ENCODE measurements at regions not wholly inside any gene's neighbourhood (a gene's known extent, or its start where the extent isn't known, plus 50 kb on each side); places are given as distances from the start of the nearest gene placed in this dataset.

GRCh38 chr12:24394246-24394645 lies 444.8 kb upstream of the SOX5 start:
- no peaks in the 10 kb centered on the region for H3K27me3 ChIP-seq
- no peak overlapping the region for H3K27ac ChIP-seq
- no peak overlapping the region for H3K4me3 ChIP-seq
- no peaks in the 10 kb centered on the region for H3K9me3 ChIP-seq
- no peak for TF ChIP-seq POLR2A (IDR thresholded peaks at IDR 0.05)
- no peak for TF ChIP-seq CTCF (IDR thresholded peaks at IDR 0.05)
- intact Hi-C loops (cut with DNase I) = no loop called here
- 76 to 78% methylated on average over 3 of the region's 3 CpGs for WGBS, 2 donors
- no peaks in the 10 kb centered on the region for H3K36me3 ChIP-seq
- H3K4me1 ChIP-seq = peaks cover 0 to 3% (median 0%) of the 10 kb centered on the region in 3 donors
- no peak for DNase-seq

GRCh38 chr12:24393071-24393470 lies 443.6 kb upstream of the SOX5 start:
- WGBS, 2 donors = 55 to 68% methylated on average over 2 of the region's 2 CpGs
- DNase-seq = no peak
- peaks cover 0 to 3% (median 0%) of the 10 kb centered on the region in 3 donors for H3K4me1 ChIP-seq
- no peaks in the 10 kb centered on the region for H3K36me3 ChIP-seq
- no peak for TF ChIP-seq POLR2A (IDR thresholded peaks at IDR 0.05)
- TF ChIP-seq CTCF (IDR thresholded peaks at IDR 0.05) = no peak
- no peaks in the 10 kb centered on the region for H3K9me3 ChIP-seq
- intact Hi-C loops (cut with DNase I) = no loop called here
- no peaks in the 10 kb centered on the region for H3K27me3 ChIP-seq
- H3K27ac ChIP-seq = no peak overlapping the region
- no peak overlapping the region for H3K4me3 ChIP-seq

GRCh38 chr12:24389394-24389793 lies 439.9 kb upstream of the SOX5 start:
- DNase-seq = no peak
- 88 to 89% methylated on average over 1 of the region's 1 CpG for WGBS, 2 donors
- Histone ChIP-seq H3K4me3 (no peak overlapping the region), H3K27me3 (no peaks in the 10 kb centered on the region), H3K9me3 (no peaks in the 10 kb centered on the region), H3K36me3 (no peaks in the 10 kb centered on the region), H3K27ac (no peak overlapping the region), H3K4me1 (no peaks in the 10 kb centered on the region)
- TF ChIP-seq POLR2A (IDR thresholded peaks at IDR 0.05) (no peak), CTCF (IDR thresholded peaks at IDR 0.05) (no peak)
- intact Hi-C loops (cut with DNase I) = no loop called here

- no peak for TF ChIP-seq CTCF (IDR thresholded peaks at IDR 0.05)
- TF ChIP-seq POLR2A (IDR thresholded peaks at IDR 0.05) = no peak
- no peaks in the 10 kb centered on the region for H3K9me3 ChIP-seq
- H3K4me3 ChIP-seq = no peak overlapping the region
- no peaks in the 10 kb centered on the region for H3K4me1 ChIP-seq
- H3K36me3 ChIP-seq = no peaks in the 10 kb centered on the region
- 90 to 96% methylated on average over 3 of the region's 3 CpGs for WGBS, 2 donors
- no peak for DNase-seq
- no peak overlapping the region for H3K27ac ChIP-seq
- no peaks in the 10 kb centered on the region for H3K27me3 ChIP-seq
- intact Hi-C loops (cut with DNase I) = no loop called here
Measured at GRCh38 chr12:24387381-24387780, 437.9 kb upstream of the SOX5 start.

GRCh38 chr12:24386836-24387235 lies 437.4 kb upstream of the SOX5 start:
- Histone ChIP-seq H3K36me3 (no peaks in the 10 kb centered on the region), H3K9me3 (no peaks in the 10 kb centered on the region), H3K4me3 (no peak overlapping the region), H3K27me3 (no peaks in the 10 kb centered on the region), H3K27ac (no peak overlapping the region), H3K4me1 (no peaks in the 10 kb centered on the region)
- TF ChIP-seq CTCF (IDR thresholded peaks at IDR 0.05) (no peak), POLR2A (IDR thresholded peaks at IDR 0.05) (no peak)
- WGBS, 2 donors = 59 to 67% methylated on average over 3 of the region's 3 CpGs
- intact Hi-C loops (cut with DNase I) = no loop called here
- DNase-seq = no peak
